Epithelial cell of proximal tubule (primary cell): ENCODE measurements at regions not wholly inside any gene's neighbourhood (a gene's known extent, or its start where the extent isn't known, plus 50 kb on each side); places are given as distances from the start of the nearest gene placed in this dataset.

Experiments used
- DNase-seq: peaks from one replicate; pipeline ENCODE4 v3.0.0-alpha.2; 2011; ENCODE audit warnings: low read depth
- H3K4me3 ChIP-seq: 2 replicates; pipeline ENCODE4 v1.5.1; 2011; ENCODE audit warnings: low read depth, mild to moderate bottlenecking, low read length
- TF ChIP-seq, protein P1 (sequence below): conservative IDR thresholded peaks from 2 replicates; pipeline ENCODE4 v1.5.1; 2012; ENCODE audit warnings: low read depth, mild to moderate bottlenecking, low read length

DNA sequence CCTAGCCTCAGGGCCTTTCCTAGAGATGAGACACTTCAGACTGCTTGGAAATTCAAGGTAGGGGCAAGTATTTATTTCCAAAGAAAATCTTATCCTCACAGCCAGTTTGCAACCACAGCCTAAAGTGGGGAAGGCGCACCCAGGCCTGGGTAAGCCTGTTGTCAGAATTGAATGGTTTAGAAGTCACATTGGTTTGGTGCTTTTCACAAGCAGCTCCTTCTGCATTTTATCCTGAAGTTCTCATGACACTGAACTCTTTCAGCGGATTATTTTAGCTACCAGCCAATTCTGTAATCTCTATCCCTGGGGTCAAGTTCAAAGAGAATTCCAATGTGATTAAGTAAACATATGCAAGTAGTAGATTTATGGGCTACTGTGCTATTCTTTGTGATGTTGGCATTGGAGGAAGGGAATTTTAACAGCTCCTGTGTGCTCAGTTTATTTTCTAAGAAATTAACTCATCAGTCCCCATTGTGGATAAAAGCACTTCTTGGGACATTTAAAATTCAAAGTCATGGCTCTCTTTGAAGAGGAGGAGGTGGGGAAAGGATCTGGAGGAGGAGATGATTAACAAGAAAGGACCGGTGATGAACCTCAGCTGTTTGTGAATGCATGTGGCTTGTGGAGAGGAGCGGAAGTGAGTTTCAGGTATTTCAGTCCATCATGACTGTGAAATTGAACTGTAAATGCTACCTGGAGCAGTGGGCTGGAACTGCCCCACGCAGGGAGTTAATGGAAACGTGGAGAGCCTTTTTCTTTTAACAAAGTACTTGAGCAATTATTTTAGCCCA lies 90.2 kb upstream of the CACUL1 start:
- TF ChIP-seq, protein P1, sequence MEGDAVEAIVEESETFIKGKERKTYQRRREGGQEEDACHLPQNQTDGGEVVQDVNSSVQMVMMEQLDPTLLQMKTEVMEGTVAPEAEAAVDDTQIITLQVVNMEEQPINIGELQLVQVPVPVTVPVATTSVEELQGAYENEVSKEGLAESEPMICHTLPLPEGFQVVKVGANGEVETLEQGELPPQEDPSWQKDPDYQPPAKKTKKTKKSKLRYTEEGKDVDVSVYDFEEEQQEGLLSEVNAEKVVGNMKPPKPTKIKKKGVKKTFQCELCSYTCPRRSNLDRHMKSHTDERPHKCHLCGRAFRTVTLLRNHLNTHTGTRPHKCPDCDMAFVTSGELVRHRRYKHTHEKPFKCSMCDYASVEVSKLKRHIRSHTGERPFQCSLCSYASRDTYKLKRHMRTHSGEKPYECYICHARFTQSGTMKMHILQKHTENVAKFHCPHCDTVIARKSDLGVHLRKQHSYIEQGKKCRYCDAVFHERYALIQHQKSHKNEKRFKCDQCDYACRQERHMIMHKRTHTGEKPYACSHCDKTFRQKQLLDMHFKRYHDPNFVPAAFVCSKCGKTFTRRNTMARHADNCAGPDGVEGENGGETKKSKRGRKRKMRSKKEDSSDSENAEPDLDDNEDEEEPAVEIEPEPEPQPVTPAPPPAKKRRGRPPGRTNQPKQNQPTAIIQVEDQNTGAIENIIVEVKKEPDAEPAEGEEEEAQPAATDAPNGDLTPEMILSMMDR, result no peak
- peak; percentile 66 for DNase-seq
- no peak overlapping the region for H3K4me3 ChIP-seq

DNA sequence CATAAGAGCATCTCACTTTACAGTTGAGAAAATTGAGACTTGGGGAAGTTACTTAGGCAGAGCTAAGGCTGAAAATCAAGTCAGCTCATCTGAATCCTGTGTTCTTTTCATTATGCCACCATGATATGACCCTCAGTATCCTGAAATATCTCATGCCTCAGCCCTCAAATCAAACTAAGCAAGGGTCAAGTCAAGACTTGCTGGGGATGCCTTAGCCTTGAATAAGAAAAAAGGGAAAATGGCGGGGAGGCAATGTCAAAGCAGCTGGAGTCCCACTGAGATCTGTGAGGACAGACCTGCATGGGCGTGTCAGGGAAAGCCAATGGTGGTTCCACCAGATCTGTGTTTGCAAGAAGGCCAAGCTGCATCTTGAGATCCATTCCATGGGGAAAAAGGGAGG lies 91.0 kb upstream of the CACUL1 start:
- TF ChIP-seq, protein P1, result no peak
- H3K4me3 ChIP-seq, result no peak overlapping the region
- no peak for DNase-seq

- H3K4me3 ChIP-seq, result no peak overlapping the region
- TF ChIP-seq, protein P1, result peak; percentile 94
- DNase-seq, result no peak
Observed at GRCh38 chr10:118850418-118851061, 95.8 kb upstream of the CACUL1 start.

- TF ChIP-seq, protein P1, result no peak
- no peak overlapping the region for H3K4me3 ChIP-seq
- DNase-seq, result no peak
Observed at GRCh38 chr10:118851062-118852035, 96.6 kb upstream of the CACUL1 start.

DNA sequence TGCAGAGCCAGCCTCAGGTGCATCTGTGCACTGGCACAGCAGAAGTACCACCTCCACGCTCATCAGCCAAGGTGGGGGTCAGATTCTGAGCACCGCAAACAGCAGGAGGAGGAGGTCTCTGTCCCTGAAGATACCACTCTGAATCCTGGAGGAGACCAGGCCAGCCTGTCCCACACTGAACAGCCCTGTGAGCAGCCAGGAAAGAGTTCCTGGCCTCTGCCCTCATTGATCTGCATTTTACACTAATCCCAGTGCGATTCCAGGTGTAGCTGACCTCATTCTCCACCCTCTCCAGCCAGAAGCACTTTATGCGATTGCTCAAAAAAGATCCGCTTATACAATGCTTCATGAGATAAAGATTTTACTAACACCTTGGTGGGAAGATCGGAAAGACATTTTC lies 99.1 kb upstream of the CACUL1 start:
- TF ChIP-seq, protein P1, result no peak
- DNase-seq, result no peak
- no peak overlapping the region for H3K4me3 ChIP-seq

DNA sequence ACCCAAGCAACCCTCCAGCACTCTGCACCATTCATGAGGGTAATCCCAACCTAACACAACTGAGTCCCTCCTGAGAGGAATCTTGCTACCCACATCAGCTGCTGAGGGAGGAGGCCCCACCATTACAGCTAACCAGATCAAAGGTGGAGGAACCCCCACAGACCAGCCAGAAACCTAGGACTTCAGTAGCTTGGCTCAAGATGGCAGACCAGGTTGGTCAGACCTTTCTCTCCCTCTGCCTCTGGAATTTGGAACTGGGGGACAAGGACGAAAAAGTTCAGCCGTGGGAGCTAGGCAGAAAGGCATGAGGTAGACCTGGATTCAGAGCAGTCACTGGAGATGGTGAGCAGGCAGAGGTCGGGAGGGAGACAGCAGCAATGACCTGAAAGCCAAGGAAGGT lies 101.3 kb upstream of the CACUL1 start:
- no peak for DNase-seq
- TF ChIP-seq, protein P1, result no peak
- H3K4me3 ChIP-seq, result no peak overlapping the region
